Pulmonary artery endothelial cell (primary cell): ENCODE measurements at regions not wholly inside any gene's neighbourhood (a gene's known extent, or its start where the extent isn't known, plus 50 kb on each side); places are given as distances from the start of the nearest gene placed in this dataset.

ENCODE experiments used
- DNase-seq: peaks from one replicate; pipeline ENCODE4 v3.0.0-alpha.2; 2011; ENCODE audit warnings: low read depth, low spot score

DNA sequence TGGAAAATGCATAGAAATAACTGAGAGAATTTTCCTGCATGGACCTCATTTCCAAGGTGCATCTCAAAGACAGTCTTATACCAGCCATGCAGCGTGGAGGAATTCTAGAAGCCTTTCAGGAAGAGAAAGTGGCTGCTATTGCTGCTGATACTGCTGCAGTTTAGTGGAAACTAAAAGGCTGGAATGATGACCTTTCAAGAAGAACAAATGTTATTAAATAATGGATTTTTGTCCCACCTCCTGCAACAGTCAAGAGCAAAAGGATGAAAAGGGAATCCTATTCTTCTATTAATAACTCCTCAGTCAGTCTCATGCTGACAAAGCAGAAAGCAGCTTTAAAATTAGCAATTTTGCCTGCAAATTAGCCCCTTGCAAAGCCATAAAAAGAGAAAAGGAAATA, 68.2 kb upstream of the C1orf87 start:
- no peak for DNase-seq

- no peak for DNase-seq
These were observed 67.7 kb upstream of the C1orf87 start for GRCh38 chr1:60141276-60141675.

DNA sequence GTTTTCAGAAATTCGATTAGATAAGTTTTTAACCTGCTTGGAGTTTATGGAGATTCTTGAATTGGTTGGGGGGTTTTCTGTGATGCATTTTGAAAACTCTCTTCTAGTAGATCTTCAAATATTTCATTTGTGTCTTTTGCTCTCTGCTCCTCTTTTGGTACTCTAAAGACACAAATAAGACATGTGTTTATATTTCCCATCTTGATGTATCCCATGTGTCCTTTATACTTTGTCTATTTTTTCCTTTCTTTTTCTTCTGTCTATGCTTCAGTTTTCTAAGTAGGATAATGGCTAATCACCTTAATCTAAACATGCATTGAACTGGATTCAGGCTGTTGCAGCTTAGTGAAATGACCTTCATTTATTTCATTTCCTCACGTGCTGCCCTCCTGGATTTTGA, 63.8 kb upstream of the C1orf87 start:
- DNase-seq, result no peak

DNA sequence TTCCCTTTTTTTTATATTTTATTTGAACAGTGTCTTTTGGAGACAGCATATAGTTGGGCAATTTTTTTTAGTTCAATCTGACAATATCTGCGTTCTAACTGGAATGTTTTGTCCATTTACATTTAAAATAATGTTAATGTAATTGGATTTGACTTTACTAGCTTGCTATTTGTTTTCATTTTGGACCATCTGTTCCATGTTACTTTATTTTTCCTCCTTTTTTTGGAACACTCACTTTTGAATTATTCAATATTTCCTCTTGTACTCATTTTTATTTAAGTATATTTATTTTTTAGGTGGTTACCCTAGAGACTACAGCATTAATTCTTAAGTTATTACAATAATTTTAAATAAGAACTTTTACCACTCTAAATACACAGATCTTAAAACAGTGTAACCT, 62.8 kb upstream of the C1orf87 start:
- DNase-seq, result no peak

- no peak for DNase-seq
These were observed 61.1 kb upstream of the C1orf87 start for GRCh38 chr1:60134716-60135115.

DNA sequence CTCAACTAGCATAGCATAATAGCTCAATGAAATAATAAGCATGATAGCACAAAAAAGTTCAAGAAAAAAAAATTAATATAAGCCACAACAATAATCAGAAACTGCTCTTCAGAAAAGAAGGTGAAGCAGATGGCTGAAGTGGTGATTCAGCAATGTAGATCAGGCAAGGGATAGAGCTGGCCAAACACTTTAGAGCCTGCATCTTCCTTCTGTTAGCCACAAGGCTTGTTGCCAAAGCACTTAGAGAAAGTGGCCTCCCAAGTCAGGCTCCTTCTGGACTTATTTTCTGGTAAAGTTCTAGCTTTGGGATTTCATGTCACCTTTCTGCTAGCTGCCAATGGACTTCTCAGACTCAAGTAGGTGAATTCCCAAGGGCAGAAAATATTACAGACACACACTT, 60.3 kb upstream of the C1orf87 start:
- DNase-seq, result no peak

DNA sequence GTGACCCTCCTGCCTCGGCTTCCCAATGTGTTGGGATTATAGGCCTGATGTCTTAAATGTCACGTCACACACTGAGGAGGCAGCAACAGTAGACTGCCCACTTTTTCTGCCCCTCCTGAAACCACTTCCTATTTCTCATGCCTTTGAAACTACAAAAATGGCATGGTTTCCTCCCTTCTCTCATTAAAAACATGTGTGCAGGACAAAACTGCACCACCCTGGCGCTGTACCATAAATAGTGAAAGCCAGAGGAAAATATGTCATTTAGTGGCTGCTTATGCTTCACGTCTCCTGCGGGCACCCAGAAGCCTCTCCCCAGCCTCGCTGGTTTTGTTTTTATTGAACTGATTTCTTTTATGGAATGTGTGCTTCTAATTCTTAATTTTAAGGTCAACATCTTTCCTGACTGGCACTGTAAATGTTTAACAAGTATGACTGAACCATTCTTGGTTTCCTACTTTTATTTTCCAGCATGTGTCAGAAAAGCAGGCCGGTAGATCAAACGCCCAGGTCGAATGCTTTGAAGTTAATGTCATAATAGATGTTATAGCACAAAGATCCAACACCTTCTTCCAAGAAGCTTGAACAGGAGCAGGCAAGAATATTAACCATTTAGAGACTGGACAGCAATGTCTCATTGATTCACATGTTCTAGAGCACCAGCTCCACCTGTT, 59.6 kb upstream of the C1orf87 start:
- DNase-seq, result no peak

DNA sequence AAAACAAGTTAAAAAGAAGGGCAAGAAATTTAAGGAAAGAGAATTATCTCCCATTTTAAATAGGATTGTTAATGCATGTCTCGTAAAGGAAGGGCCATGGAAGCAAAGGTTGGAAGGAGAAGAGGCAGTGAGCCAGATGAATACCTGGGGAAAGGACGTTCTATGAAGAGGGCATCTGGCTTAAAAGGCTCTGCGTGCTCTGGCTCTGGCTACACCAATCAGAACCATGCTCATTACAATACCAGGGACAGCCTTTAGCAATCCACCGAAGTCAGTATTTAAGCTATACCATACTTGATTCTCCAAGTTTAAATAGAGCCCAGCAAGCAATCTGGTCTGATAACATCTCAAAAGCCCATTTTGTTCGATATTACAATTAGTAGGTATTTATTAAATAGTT, 58.5 kb upstream of the C1orf87 start:
- DNase-seq, result no peak

DNA sequence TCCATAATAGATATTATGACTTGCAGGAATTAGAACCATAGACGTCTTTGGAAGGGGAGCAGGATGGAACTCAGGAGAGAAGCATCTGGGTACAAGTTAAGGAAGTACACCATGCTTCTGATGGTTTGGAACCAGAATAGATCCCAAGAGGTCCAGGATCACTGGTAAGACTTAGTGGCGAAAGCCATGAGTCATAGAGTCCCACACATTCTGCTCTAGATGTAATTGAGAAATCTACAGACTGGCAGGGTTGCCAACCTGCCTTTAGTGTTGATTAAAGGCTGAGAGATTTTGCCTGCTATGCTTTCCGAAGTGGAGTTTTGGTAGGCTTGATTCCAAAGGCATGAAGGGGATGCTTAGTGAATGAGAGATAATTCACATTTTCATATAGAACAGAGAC, 57.1 kb upstream of the C1orf87 start:
- DNase-seq, result no peak

DNA sequence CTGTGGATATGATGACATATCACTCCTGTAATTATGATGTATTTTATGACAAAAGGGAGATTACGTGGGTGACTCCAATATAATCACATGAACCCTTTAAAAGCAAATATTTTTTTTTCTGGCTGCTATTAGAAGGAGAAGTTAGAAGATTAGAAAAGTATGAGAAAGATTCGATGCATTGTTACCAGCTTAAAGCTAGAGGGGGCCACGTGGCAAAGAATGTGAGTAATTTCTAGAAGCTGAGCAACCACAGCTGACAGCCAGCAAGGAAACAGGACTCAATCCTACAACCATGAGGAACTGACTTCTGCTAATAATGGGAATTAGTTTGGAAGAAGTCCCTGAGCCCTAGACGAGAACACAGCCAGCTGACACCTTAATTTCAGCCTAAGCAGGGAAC, 56.3 kb upstream of the C1orf87 start:
- no peak for DNase-seq

- no peak for DNase-seq
These were observed 53.2 kb upstream of the C1orf87 start for GRCh38 chr1:60126723-60127122.
